ENCODE measurements at regions not wholly inside any gene's neighbourhood (a gene's known extent, or its start where the extent isn't known, plus 50 kb on each side); places are given as distances from the start of the nearest gene placed in this dataset.

GRCh38 chr14:49972823-49973222 lies 79.9 kb downstream of the ARF6 start:
- no peak overlapping the region for H3K4me3 Mint-ChIP-seq
- Histone ChIP-seq H4K20me1 (ENCODE audit: low read depth) (no peaks in the 10 kb centered on the region), H3K4me1 (peaks cover 14% of the 10 kb centered on the region), H3K9me3 (ENCODE audit: low read depth) (no peaks in the 10 kb centered on the region), H3K4me3 (no peak overlapping the region), H2AFZ (replicated peaks) (no peak overlapping the region), H3K4me2 (no peak overlapping the region), H3K27ac (no peak overlapping the region), H3K36me3 (no peaks in the 10 kb centered on the region), H3K9ac (no peak overlapping the region), H3K79me2 (ENCODE audit: low read depth) (no peaks in the 10 kb centered on the region), H3K27me3 (no peaks in the 10 kb centered on the region), H3F3A (ENCODE audit: low read depth) (no peaks in the 10 kb centered on the region)
- no peak for TF ChIP-seq EZH2phosphoT487 (IDR thresholded peaks at IDR 0.05)
- TF ChIP-seq EZH2 (IDR thresholded peaks at IDR 0.05): no peak
- no peak for TF ChIP-seq CTCF (IDR thresholded peaks at IDR 0.05)
- DNase-seq (ENCODE audit: low spot score): no peak
- no peaks in the 10 kb centered on the region for H3K9me3 Mint-ChIP-seq
- no peaks in the 10 kb centered on the region for H3K36me3 Mint-ChIP-seq
- H3K27me3 Mint-ChIP-seq (ENCODE audit: insufficient read depth, low read depth): no peaks in the 10 kb centered on the region
- H3K27ac Mint-ChIP-seq: no peak overlapping the region
- H3K4me1 Mint-ChIP-seq: peaks cover 19% of the 10 kb centered on the region

GRCh38 chr14:49975276-49975675 lies 82.4 kb downstream of the ARF6 start:
- Histone ChIP-seq H3K4me2 (no peak overlapping the region), H3K9me3 (ENCODE audit: low read depth) (no peaks in the 10 kb centered on the region), H3K79me2 (ENCODE audit: low read depth) (no peaks in the 10 kb centered on the region), H2AFZ (replicated peaks) (no peak overlapping the region), H3K36me3 (no peaks in the 10 kb centered on the region), H3K27ac (no peak overlapping the region), H3K4me1 (peaks cover 13% of the 10 kb centered on the region), H3F3A (ENCODE audit: low read depth) (no peaks in the 10 kb centered on the region), H3K4me3 (no peak overlapping the region), H3K9ac (no peak overlapping the region), H3K27me3 (no peaks in the 10 kb centered on the region), H4K20me1 (ENCODE audit: low read depth) (no peaks in the 10 kb centered on the region)
- Mint-ChIP-seq H3K27ac (no peak overlapping the region), H3K9me3 (no peaks in the 10 kb centered on the region), H3K4me1 (peaks cover 19% of the 10 kb centered on the region), H3K27me3 (ENCODE audit: insufficient read depth, low read depth) (peaks cover 3% of the 10 kb centered on the region), H3K36me3 (no peaks in the 10 kb centered on the region), H3K4me3 (no peak overlapping the region)
- no peak for DNase-seq (ENCODE audit: low spot score)
- TF ChIP-seq EZH2 (IDR thresholded peaks at IDR 0.05) (no peak), CTCF (IDR thresholded peaks at IDR 0.05) (no peak), EZH2phosphoT487 (IDR thresholded peaks at IDR 0.05) (no peak)

- TF ChIP-seq EZH2phosphoT487 (IDR thresholded peaks at IDR 0.05) (no peak), CTCF (IDR thresholded peaks at IDR 0.05) (no peak)
- H3K4me2 ChIP-seq: no peak overlapping the region
- no peak overlapping the region for H3K27ac ChIP-seq
- Mint-ChIP-seq H3K27me3 (ENCODE audit: insufficient read depth, low read depth) (peaks cover 3% of the 10 kb centered on the region), H3K4me3 (no peak overlapping the region), H3K27ac (no peak overlapping the region), H3K4me1 (peaks cover 14% of the 10 kb centered on the region), H3K36me3 (no peaks in the 10 kb centered on the region), H3K9me3 (no peaks in the 10 kb centered on the region)
- no peaks in the 10 kb centered on the region for H3K27me3 ChIP-seq
- H3K4me3 ChIP-seq: no peak overlapping the region
- H3K9me3 ChIP-seq (ENCODE audit: low read depth): no peaks in the 10 kb centered on the region
- DNase-seq (ENCODE audit: low spot score): no peak
- H2AFZ ChIP-seq (replicated peaks): no peak overlapping the region
- no peaks in the 10 kb centered on the region for H3K79me2 ChIP-seq (ENCODE audit: low read depth)
- H3K9ac ChIP-seq: no peak overlapping the region
- no peaks in the 10 kb centered on the region for H3F3A ChIP-seq (ENCODE audit: low read depth)
- H3K4me1 ChIP-seq: peaks cover 8% of the 10 kb centered on the region
- no peaks in the 10 kb centered on the region for H3K36me3 ChIP-seq
- H4K20me1 ChIP-seq (ENCODE audit: low read depth): no peaks in the 10 kb centered on the region
These were observed 82.9 kb downstream of the ARF6 start for GRCh38 chr14:49975799-49976198.
